BJ (cell line): ENCODE measurements at regions not wholly inside any gene's neighbourhood (a gene's known extent, or its start where the extent isn't known, plus 50 kb on each side); places are given as distances from the start of the nearest gene placed in this dataset.

ENCODE experiments used
- CTCF ChIA-PET: fragments of 350-600 bp; formaldehyde crosslinking; extraction: SDS; loops from one replicate; lab custom pipeline; 2021; ENCODE audit warnings: antibody characterized with exemption, inconsistent platforms; lab: Yijun Ruan, JAX
- POLR2A ChIA-PET: fragments of 300-600 bp; sonication (Branson Sonifier 250); formaldehyde crosslinking; extraction: SDS; loops from one replicate; lab custom pipeline; 2021; ENCODE audit warnings: antibody characterized with exemption; lab: Charles Lee
- DNase-seq: peaks from one replicate; pipeline ENCODE4 v3.0.0-alpha.2; 2011; ENCODE audit warnings: low read depth
- H3K27me3 ChIP-seq: 2 replicates; pipeline ENCODE4 v1.6.0; 2011; ENCODE audit warnings: low read length; ENCODE audit not compliant: control insufficient read depth, insufficient read depth
- H3K36me3 ChIP-seq: 2 replicates; pipeline ENCODE4 v1.5.1; 2011; ENCODE audit warnings: low read length; ENCODE audit not compliant: control insufficient read depth, insufficient read depth
- H3K4me3 ChIP-seq: 2 replicates; pipeline ENCODE4 v1.5.1; 2011; ENCODE audit warnings: low read depth, mild to moderate bottlenecking, control low read depth, low read length
- TF ChIP-seq, protein P1 (sequence below): IDR thresholded peaks from 2 replicates; pipeline ENCODE4 v1.5.1; 2011; ENCODE audit warnings: low read depth, mild to moderate bottlenecking, control low read depth, inconsistent platforms, low read length, moderate library complexity; ENCODE audit not compliant: insufficient read depth

DNA sequence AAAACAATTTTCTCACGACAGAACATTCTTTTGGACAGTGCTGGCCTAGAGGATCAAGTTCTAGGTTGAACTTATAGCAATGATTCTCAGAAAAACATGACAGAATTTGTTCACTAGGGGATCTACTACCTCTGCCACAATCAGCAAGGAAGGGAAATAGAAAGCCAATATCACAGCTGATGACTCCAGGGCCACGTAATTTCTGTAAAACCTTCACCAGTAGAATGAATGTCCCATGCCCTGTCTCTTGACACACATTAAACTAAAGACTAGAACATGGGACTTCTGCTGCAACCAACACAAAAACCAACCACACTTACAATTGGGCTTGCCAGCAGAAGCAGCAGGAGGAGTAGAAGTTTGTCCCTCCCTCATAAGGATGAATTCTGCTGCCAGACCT, 86.0 kb upstream of the NPFFR2 start:
- TF ChIP-seq, protein P1, sequence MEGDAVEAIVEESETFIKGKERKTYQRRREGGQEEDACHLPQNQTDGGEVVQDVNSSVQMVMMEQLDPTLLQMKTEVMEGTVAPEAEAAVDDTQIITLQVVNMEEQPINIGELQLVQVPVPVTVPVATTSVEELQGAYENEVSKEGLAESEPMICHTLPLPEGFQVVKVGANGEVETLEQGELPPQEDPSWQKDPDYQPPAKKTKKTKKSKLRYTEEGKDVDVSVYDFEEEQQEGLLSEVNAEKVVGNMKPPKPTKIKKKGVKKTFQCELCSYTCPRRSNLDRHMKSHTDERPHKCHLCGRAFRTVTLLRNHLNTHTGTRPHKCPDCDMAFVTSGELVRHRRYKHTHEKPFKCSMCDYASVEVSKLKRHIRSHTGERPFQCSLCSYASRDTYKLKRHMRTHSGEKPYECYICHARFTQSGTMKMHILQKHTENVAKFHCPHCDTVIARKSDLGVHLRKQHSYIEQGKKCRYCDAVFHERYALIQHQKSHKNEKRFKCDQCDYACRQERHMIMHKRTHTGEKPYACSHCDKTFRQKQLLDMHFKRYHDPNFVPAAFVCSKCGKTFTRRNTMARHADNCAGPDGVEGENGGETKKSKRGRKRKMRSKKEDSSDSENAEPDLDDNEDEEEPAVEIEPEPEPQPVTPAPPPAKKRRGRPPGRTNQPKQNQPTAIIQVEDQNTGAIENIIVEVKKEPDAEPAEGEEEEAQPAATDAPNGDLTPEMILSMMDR: no peak
- Histone ChIP-seq H3K4me3 (no peak overlapping the region), H3K27me3 (no peaks in the 10 kb centered on the region), H3K36me3 (no peaks in the 10 kb centered on the region)
- DNase-seq: no peak
- ChIA-PET CTCF (no interaction called here), POLR2A (no interaction called here)

- POLR2A ChIA-PET: no interaction called here
- TF ChIP-seq, protein P1: no peak
- CTCF ChIA-PET: no interaction called here
- no peak overlapping the region for H3K4me3 ChIP-seq
- DNase-seq: no peak
- H3K27me3 ChIP-seq: no peaks in the 10 kb centered on the region
- no peaks in the 10 kb centered on the region for H3K36me3 ChIP-seq
These were observed 72.8 kb upstream of the NPFFR2 start for GRCh38 chr4:71958978-71959377.

GRCh38 chr4:71962622-71963264, 69.1 kb upstream of the NPFFR2 start:
- Histone ChIP-seq H3K4me3 (no peak overlapping the region), H3K27me3 (no peaks in the 10 kb centered on the region), H3K36me3 (no peaks in the 10 kb centered on the region)
- TF ChIP-seq, protein P1: no peak
- ChIA-PET CTCF (interaction anchor here (1.0 kb wide), 1 partner anchor 11 kb away, joined by 3 read pairs; no protein-coding TSS in a partner anchor), POLR2A (no interaction called here)
- DNase-seq: no peak

GRCh38 chr4:71974681-71975080, 57.1 kb upstream of the NPFFR2 start:
- Histone ChIP-seq H3K36me3 (no peaks in the 10 kb centered on the region), H3K4me3 (no peak overlapping the region), H3K27me3 (no peaks in the 10 kb centered on the region)
- DNase-seq: no peak
- TF ChIP-seq, protein P1: no peak
- POLR2A ChIA-PET: no interaction called here
- CTCF ChIA-PET: no interaction called here

- Histone ChIP-seq H3K4me3 (no peak overlapping the region), H3K36me3 (no peaks in the 10 kb centered on the region), H3K27me3 (no peaks in the 10 kb centered on the region)
- POLR2A ChIA-PET: no interaction called here
- TF ChIP-seq, protein P1: no peak
- DNase-seq: no peak
- CTCF ChIA-PET: no interaction called here
These were observed 55.3 kb upstream of the NPFFR2 start for GRCh38 chr4:71976523-71976922.
